ENCODE measurements at regions not wholly inside any gene's neighbourhood (a gene's known extent, or its start where the extent isn't known, plus 50 kb on each side); places are given as distances from the start of the nearest gene placed in this dataset.
"Not testable (repeated sequence)": the region's sequence is repeated elsewhere in the genome, so short reads cannot be mapped to it uniquely, and the experiment has no call there.

DNA sequence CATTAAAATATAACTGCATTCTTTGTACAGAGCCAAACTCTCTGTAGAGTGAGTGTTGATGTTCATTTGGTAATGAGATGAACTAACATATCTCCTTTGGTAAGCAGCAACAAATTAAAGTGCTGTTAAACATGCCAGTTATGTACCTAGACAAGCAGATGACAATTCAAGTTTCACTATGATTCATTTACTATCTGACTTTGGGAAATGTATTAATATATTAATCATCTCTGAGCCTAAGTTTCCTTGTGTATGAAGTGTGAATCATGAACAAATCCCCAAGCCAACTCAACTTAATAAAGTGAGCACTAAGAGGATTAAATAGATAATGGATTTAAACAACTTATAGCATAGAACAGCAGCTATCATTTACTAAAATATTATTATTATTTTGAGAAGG lies 1044.2 kb downstream of the GLUD2 start:
- DNase-seq = no peak

- DNase-seq = peak; percentile 4
These were observed 1045.0 kb downstream of the GLUD2 start for GRCh38 chrX:122092360-122092759.

GRCh38 chrX:122092978-122093377 lies 1045.6 kb downstream of the GLUD2 start:
- no peak for DNase-seq

- DNase-seq = no peak
These were observed 1047.2 kb downstream of the GLUD2 start for GRCh38 chrX:122094611-122095010.

DNA sequence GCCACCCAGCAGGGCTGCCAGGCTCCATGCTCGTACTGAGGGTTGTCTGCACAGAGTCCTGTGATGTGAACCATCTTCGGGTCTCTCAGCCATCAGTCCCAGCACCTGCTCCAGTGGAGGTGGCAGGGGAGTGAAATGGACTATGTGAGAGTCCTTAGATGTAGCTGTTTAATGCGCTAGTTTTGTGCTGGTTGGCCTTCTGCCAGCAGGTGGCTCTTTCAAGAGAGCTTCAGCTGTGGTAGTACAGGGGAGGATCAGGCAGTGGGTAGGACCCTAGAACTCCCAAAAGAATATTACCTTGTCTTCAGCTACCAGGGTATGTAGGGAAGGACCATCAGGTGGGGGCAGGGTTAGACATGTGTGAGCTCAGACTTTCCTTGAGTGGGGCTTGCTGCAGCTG lies 1066.0 kb downstream of the GLUD2 start:
- DNase-seq = no peak

GRCh38 chrX:122113896-122114295 lies 1066.5 kb downstream of the GLUD2 start:
- DNase-seq = no peak

GRCh38 chrX:122115604-122116003 lies 1068.2 kb downstream of the GLUD2 start:
- no peak for DNase-seq

- no peak for DNase-seq
These were observed 1064.7 kb upstream of the GRIA3 start for GRCh38 chrX:122119361-122119760.

- DNase-seq = no peak
These were observed 1061.8 kb upstream of the GRIA3 start for GRCh38 chrX:122122274-122122673.

DNA sequence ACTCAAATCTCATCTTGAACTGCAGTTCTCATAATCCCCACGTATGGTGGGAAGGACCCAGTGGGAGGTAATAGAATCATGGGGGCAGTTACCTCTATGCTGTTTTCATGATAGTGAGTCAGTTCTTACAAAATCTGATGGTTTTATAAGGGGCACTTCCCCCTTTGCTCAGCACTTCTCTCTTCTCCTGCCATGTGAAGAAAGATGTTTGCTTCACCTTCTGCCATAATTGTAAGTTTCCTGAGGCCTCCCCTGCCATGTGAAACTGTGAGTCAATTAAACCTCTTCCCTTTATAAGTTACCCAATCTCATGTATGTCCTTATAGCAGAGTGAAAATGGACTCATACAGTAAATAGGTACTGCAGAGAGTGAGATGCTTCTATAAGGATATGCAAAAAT lies 1050.6 kb upstream of the GRIA3 start:
- DNase-seq = no peak

- no peak for DNase-seq
These were observed 1049.8 kb upstream of the GRIA3 start for GRCh38 chrX:122134291-122134690.

DNA sequence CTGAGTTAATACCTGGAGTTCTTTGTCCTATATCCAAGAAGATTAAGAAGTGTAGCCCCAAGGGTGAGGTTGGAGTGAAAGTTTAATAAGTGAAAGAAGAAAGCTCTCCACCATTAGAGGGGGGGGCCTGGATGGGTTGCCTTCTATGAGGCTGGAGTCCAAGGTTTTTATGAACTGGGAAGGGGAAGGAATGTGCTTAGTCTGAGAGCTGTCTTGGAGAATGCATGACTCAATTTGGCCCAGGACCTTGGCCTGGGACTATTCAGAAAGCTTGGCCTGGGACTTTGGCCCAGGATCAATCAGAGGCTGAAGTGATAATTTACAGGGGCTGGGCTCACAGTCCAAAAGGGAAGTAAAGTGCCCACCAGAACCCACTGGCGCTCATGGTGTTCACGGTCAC lies 1049.0 kb upstream of the GRIA3 start:
- no peak for DNase-seq

- not testable (repeated sequence) for DNase-seq
These were observed 1043.9 kb upstream of the GRIA3 start for GRCh38 chrX:122140219-122140618.

DNA sequence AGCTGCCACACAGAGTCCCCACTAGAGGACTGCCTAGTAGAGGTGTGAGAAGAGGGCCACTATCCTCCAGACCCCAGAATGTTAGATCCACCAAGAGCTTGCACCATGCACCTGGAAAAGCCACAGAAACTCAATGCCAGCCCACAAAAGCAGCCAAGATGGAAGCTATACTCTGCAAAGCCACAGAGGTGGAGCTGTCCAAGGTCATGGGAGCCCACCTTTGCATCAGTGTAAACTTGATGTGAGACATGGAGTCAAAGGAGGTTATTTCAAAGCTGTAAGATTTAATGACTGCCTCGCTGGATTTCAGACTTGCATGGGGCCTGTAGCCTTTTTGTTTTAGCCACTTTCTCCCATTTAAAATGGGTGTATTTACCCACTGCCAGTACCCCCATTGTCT lies 1030.1 kb upstream of the GRIA3 start:
- no peak for DNase-seq

- DNase-seq = no peak
These were observed 1015.8 kb upstream of the GRIA3 start for GRCh38 chrX:122168241-122168640.

DNA sequence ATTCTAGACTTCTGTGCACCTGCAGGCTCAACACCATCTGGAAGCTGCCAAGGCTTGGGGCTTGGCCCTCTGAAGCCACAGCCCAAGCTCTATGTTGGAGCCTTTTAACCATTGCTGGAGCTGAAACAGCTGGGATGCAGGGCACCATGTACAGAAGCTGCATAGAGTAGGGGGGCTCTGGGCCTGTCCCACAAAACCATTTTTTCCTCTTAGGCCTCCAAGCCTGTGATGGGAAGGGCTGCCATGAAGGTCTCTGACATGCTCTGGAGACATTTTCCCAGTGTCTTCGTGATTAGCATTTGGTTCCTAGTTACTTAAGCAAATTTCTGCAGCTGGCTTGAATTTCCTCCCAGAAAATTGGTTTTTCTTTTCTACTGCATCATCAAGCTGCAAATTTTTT lies 999.3 kb upstream of the GRIA3 start:
- DNase-seq = no peak

DNA sequence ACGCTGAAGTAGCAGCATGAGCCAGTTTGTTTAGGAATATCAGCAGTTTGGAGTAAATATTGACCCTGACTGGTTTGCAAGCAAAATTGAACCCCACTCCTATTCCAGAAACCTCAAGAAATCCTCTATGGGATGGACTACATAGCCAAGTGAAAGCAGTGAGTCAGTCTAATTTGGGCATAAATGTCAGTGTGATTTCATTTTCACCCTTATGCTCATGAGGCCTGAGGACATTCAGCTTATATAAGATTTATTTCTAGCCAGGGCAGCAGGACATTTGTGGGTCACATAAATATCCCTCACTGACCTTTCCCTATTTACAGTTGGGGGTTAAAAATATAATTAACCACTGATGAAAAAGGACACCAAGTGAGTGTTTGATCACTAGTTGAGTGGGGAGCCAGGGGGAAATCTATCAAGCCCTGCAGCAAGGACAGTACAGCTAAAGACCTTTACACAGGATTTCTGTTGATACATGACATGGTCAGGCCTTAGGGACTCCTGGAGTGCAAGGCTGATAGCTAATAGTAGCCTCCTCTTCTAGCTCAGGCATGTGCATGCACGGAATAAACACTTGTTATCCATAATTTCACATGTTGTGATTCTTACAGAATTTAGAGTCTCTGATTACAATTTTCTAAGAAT lies 996.9 kb upstream of the GRIA3 start:
- no peak for DNase-seq

- no peak for DNase-seq
These were observed 995.3 kb upstream of the GRIA3 start for GRCh38 chrX:122188751-122189150.

DNA sequence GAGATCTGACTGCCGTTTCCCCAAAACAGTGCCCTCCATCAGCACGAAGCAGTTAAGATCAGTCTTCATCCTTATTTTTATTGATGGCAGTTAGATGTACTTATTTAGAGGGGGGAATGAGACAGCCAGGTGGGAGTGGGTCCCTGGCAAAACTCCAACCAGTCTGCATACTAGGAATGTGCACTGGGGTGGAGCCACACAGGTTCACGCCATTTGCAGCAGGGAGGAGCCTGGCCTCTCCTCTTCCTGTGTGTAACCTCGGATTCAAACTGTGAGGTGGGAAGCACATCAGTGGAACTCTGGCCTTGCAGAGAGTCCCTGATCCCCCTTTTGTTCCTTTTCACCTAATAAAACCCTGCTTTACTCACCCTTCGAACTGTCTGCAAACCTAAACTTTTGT lies 987.7 kb upstream of the GRIA3 start:
- no peak for DNase-seq

DNA sequence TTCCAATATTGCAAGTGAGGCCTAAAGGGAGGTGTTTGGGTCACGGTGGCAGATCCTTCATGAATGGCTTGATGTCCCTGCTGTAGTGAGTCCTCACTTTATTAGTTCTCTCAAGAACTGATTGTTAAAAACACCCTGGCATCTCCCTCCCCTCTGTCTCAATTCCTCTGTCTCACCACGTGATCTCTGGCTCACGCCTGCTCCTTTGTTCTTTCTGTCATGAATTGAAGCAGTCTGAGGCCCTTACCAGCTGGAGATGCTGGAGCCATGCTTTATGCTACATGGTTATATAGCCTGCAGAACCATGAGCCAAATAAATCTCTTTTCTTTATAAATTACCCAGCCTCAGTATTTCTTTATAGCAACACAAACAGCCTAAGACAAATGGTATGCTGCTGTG lies 980.7 kb upstream of the GRIA3 start:
- DNase-seq = no peak

- no peak for DNase-seq
These were observed 965.4 kb upstream of the GRIA3 start for GRCh38 chrX:122218666-122219065.

GRCh38 chrX:122219226-122219625 lies 964.9 kb upstream of the GRIA3 start:
- no peak for DNase-seq

- no peak for DNase-seq
These were observed 964.3 kb upstream of the GRIA3 start for GRCh38 chrX:122219735-122220134.

- DNase-seq = no peak
These were observed 963.3 kb upstream of the GRIA3 start for GRCh38 chrX:122220644-122221373.

DNA sequence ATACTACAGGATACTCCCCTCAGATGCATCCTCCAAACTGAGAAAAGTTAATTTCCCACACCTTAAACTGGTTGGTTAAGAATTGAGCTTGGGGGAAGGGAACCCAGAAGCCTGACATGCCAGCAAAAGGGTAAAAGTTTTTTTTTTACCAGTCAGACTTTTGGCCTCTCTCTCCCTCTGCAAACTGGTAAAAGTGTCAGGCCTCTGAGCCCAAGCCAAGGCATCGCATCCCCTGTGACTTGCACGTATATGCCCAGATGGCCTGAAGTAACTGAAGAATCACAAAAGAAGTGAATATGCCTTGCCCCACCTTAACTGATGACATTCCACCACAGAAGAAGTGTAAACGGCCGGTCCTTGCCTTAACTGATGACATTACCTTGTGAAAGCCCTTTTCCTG lies 962.3 kb upstream of the GRIA3 start:
- not testable (repeated sequence) for DNase-seq
